ENCODE measurements at regions not wholly inside any gene's neighbourhood (a gene's known extent, or its start where the extent isn't known, plus 50 kb on each side); places are given as distances from the start of the nearest gene placed in this dataset.

DNA sequence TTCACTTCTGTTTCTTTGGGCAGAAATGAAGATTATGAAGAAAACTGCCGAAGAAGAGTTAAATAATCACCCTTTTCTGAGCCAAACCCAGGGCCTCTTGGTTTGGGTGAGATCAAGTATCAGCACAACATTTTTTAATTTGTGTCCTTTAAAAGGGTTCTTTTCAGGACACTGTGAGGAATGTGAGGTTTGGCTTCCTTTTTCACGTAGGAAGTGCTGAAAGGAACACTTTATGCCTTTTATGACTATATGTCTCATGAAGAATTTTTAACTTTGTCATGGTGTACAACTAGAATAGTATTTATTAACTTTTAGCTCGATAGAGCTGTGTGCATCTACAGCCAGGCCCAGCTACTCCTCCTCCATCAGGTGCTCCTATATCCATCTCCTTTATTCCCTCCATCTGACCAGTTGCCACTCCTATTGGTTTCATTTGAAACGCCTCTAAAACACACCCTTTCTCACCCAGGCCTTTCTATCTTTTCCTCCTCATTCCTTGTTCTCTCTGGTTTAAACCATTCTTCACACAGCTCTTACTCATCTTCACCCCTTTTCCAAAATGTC lies 103.6 kb upstream of the LRIG3 start:
- Histone ChIP-seq H3K4me1 (ENCODE audit: control insufficient read depth in 1 of 2, insufficient read depth in 2 of 2, low read length in 2 of 2) (no peaks in the 10 kb centered on the region), H3K79me2 (ENCODE audit: control insufficient read depth, insufficient read depth, low read length, poor library complexity) (no peaks in the 10 kb centered on the region), H3K36me3 (ENCODE audit: control insufficient read depth in 1 of 2, insufficient read depth in 2 of 2, low read length in 2 of 2) (no peaks in the 10 kb centered on the region), H4K12ac (ENCODE audit: low read depth, low read length) (no peak overlapping the region), H3K4me2 (ENCODE audit: low read length) (no peak overlapping the region), H3K18ac (ENCODE audit: low read length) (no peak overlapping the region), H2BK12ac (ENCODE audit: low read length) (no peak overlapping the region), H3K9ac (ENCODE audit: low read length) (no peak overlapping the region), H3K27ac (ENCODE audit: low read depth, low read length) (no peak overlapping the region), H2BK120ac (ENCODE audit: insufficient read depth, low read length, poor library complexity) (no peak overlapping the region), H3K4ac (ENCODE audit: low read depth, low read length) (no peak overlapping the region), H3K79me1 (ENCODE audit: low read length) (no peaks in the 10 kb centered on the region), H2BK5ac (ENCODE audit: low read depth, low read length, poor library complexity) (no peak overlapping the region), H2AK5ac (ENCODE audit: low read length) (no peak overlapping the region), H4K8ac (ENCODE audit: low read depth, low read length) (no peak overlapping the region), H3K9me3 (ENCODE audit: insufficient read depth, low read depth, low read length) (no peaks in the 10 kb centered on the region), H3K23ac (ENCODE audit: low read length) (no peak overlapping the region), H4K91ac (ENCODE audit: low read depth, low read length) (no peak overlapping the region), H3K27me3 (ENCODE audit: insufficient read depth, low read length) (no peaks in the 10 kb centered on the region), H3K14ac (ENCODE audit: low read length) (no peak overlapping the region), H2AFZ (ENCODE audit: insufficient read depth, low read length, poor library complexity) (no peak overlapping the region), H3K4me3 (ENCODE audit: low read depth, low read length) (no peak overlapping the region)
- DNase-seq = no peak
- WGBS (ENCODE audit: extremely low coverage, insufficient coverage, insufficient read length) = no CpG with 5 or more reads among the region's 4 CpGs

DNA sequence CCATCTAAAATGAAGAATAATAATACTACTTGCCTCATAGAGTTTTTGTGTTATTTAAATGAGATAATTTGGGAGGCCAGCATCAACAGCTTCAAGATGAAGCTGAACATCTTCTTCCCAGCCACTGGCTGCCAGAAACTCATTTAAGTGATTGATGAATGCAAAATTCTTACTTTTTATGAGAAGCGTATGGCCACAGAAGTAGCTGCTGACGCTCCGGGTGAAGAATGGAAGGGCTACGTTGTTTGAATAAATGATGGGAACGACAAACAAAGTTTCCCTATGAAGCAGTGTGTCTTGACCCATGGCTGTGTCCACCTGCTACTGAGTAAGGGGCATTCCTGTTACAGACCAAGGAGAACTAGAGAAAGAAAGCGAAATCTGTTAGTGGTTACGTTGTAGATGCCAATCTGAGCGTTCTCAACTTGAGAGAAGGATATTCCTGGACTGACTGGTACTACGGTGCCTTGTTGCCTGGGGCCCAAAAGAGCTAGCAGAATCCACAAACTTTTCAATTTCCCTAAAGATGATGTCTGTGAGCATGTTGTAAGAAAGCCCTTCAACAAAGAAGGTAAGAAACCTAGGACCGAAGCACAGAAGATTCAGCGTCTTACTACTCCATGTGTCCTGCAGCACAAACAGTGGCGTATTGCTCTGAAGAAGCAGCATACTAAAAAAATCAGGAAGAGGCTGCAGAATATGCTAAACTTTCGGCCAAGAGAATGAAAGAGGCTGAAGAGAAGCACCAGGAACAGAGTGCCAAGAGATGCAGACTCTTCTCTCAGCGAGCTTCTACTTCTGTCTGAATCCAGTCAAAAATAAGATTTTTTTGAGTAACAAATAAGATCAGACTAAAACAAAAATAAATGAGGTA lies 100.0 kb upstream of the LRIG3 start:
- no peak overlapping the region for H3K4ac ChIP-seq (ENCODE audit: low read depth, low read length)
- H2AK5ac ChIP-seq (ENCODE audit: low read length) = no peak overlapping the region
- H2BK12ac ChIP-seq (ENCODE audit: low read length) = no peak overlapping the region
- H3K14ac ChIP-seq (ENCODE audit: low read length) = no peak overlapping the region
- H4K91ac ChIP-seq (ENCODE audit: low read depth, low read length) = no peak overlapping the region
- no peak overlapping the region for H4K12ac ChIP-seq (ENCODE audit: low read depth, low read length)
- H4K8ac ChIP-seq (ENCODE audit: low read depth, low read length) = no peak overlapping the region
- H2BK120ac ChIP-seq (ENCODE audit: insufficient read depth, low read length, poor library complexity) = no peak overlapping the region
- no peak overlapping the region for H2AFZ ChIP-seq (ENCODE audit: insufficient read depth, low read length, poor library complexity)
- no peak overlapping the region for H3K9ac ChIP-seq (ENCODE audit: low read length)
- DNase-seq = no peak
- H3K4me3 ChIP-seq (ENCODE audit: low read depth, low read length) = no peak overlapping the region
- no peaks in the 10 kb centered on the region for H3K79me1 ChIP-seq (ENCODE audit: low read length)
- no peak overlapping the region for H3K27ac ChIP-seq (ENCODE audit: low read depth, low read length)
- no CpG with 5 or more reads among the region's 14 CpGs for WGBS (ENCODE audit: extremely low coverage, insufficient coverage, insufficient read length)
- no peak overlapping the region for H2BK5ac ChIP-seq (ENCODE audit: low read depth, low read length, poor library complexity)
- H3K18ac ChIP-seq (ENCODE audit: low read length) = no peak overlapping the region
- H3K9me3 ChIP-seq (ENCODE audit: insufficient read depth, low read depth, low read length) = no peaks in the 10 kb centered on the region
- no peaks in the 10 kb centered on the region for H3K4me1 ChIP-seq (ENCODE audit: control insufficient read depth in 1 of 2, insufficient read depth in 2 of 2, low read length in 2 of 2)
- no peaks in the 10 kb centered on the region for H3K27me3 ChIP-seq (ENCODE audit: insufficient read depth, low read length)
- no peaks in the 10 kb centered on the region for H3K79me2 ChIP-seq (ENCODE audit: control insufficient read depth, insufficient read depth, low read length, poor library complexity)
- H3K23ac ChIP-seq (ENCODE audit: low read length) = no peak overlapping the region
- H3K36me3 ChIP-seq (ENCODE audit: control insufficient read depth in 1 of 2, insufficient read depth in 2 of 2, low read length in 2 of 2) = no peaks in the 10 kb centered on the region
- no peak overlapping the region for H3K4me2 ChIP-seq (ENCODE audit: low read length)

DNA sequence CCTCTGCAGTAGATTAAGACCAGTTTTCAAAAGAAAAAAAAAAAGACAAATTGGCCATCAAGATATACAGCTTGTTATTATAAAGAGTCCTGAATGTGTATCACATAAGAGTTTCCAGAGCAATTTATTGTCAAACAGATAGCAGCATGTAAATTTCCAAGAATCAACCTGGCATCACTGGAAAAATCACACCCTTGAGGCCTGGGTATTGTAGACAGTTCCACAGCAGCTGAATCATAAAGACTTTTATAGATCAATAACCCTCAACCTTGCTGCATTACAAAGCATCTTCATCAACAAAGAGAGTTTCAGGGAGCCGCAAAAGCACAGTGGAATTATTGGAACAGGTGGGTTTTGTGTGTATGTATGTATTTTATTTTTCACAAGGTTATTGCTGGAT lies 94.6 kb upstream of the LRIG3 start:
- no peak overlapping the region for H3K4me3 ChIP-seq (ENCODE audit: low read depth, low read length)
- H3K4me2 ChIP-seq (ENCODE audit: low read length) = no peak overlapping the region

DNA sequence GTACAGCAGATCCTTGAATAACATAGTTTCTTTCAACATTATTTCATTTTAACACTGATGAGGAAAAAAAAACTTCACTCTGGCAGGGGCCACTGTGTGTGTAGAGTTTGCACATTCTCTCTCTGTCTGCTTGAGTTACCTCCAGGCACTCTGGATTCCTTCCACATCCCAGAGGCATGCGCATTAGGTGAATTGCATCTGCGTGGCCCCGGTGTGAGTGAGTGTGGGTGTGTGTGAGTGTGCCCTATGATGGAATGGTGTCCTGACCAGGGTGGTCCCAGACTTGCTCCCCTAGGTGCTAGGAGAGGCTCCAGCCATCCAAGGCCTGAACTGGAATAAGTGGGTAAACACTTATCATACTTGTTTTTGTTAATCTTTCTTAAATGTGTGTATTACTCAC lies 90.6 kb upstream of the LRIG3 start:
- no peak overlapping the region for H3K18ac ChIP-seq (ENCODE audit: low read length)
- no peak overlapping the region for H3K27ac ChIP-seq (ENCODE audit: low read depth, low read length)
- no peak overlapping the region for H2AFZ ChIP-seq (ENCODE audit: insufficient read depth, low read length, poor library complexity)
- H2AK5ac ChIP-seq (ENCODE audit: low read length) = no peak overlapping the region
- no peak overlapping the region for H4K8ac ChIP-seq (ENCODE audit: low read depth, low read length)
- WGBS (ENCODE audit: extremely low coverage, insufficient coverage, insufficient read length) = no CpG with 5 or more reads among the region's 3 CpGs
- no peaks in the 10 kb centered on the region for H3K36me3 ChIP-seq (ENCODE audit: control insufficient read depth in 1 of 2, insufficient read depth in 2 of 2, low read length in 2 of 2)
- no peak for DNase-seq
- H3K4me2 ChIP-seq (ENCODE audit: low read length) = no peak overlapping the region
- no peak overlapping the region for H3K14ac ChIP-seq (ENCODE audit: low read length)
- no peak overlapping the region for H3K23ac ChIP-seq (ENCODE audit: low read length)
- no peaks in the 10 kb centered on the region for H3K79me1 ChIP-seq (ENCODE audit: low read length)
- H4K12ac ChIP-seq (ENCODE audit: low read depth, low read length) = no peak overlapping the region
- no peak overlapping the region for H2BK12ac ChIP-seq (ENCODE audit: low read length)
- no peak overlapping the region for H2BK120ac ChIP-seq (ENCODE audit: insufficient read depth, low read length, poor library complexity)
- H3K79me2 ChIP-seq (ENCODE audit: control insufficient read depth, insufficient read depth, low read length, poor library complexity) = no peaks in the 10 kb centered on the region
- H3K4me3 ChIP-seq (ENCODE audit: low read depth, low read length) = no peak overlapping the region
- peaks cover 0 to 2% of the 10 kb centered on the region in 2 experiments for H3K4me1 ChIP-seq (ENCODE audit: control insufficient read depth in 1 of 2, insufficient read depth in 2 of 2, low read length in 2 of 2)
- H3K4ac ChIP-seq (ENCODE audit: low read depth, low read length) = no peak overlapping the region
- H3K27me3 ChIP-seq (ENCODE audit: insufficient read depth, low read length) = no peaks in the 10 kb centered on the region
- H3K9me3 ChIP-seq (ENCODE audit: insufficient read depth, low read depth, low read length) = no peaks in the 10 kb centered on the region
- no peak overlapping the region for H2BK5ac ChIP-seq (ENCODE audit: low read depth, low read length, poor library complexity)
- peak overlapping the region; percentile 47 for H4K91ac ChIP-seq (ENCODE audit: low read depth, low read length)
- H3K9ac ChIP-seq (ENCODE audit: low read length) = no peak overlapping the region

More for the DNA sequence above, 94.6 kb upstream of the LRIG3 start:
- Histone ChIP-seq H2AK5ac (ENCODE audit: low read length) (no peak overlapping the region), H2BK5ac (ENCODE audit: low read depth, low read length, poor library complexity) (no peak overlapping the region), H3K23ac (ENCODE audit: low read length) (no peak overlapping the region), H3K9me3 (ENCODE audit: insufficient read depth, low read depth, low read length) (no peaks in the 10 kb centered on the region), H3K14ac (ENCODE audit: low read length) (no peak overlapping the region), H3K27me3 (ENCODE audit: insufficient read depth, low read length) (no peaks in the 10 kb centered on the region), H3K4me1 (ENCODE audit: control insufficient read depth in 1 of 2, insufficient read depth in 2 of 2, low read length in 2 of 2) (peaks cover 0 to 2% of the 10 kb centered on the region in 2 experiments), H3K36me3 (ENCODE audit: control insufficient read depth in 1 of 2, insufficient read depth in 2 of 2, low read length in 2 of 2) (no peaks in the 10 kb centered on the region), H2BK120ac (ENCODE audit: insufficient read depth, low read length, poor library complexity) (no peak overlapping the region), H3K27ac (ENCODE audit: low read depth, low read length) (no peak overlapping the region), H3K79me2 (ENCODE audit: control insufficient read depth, insufficient read depth, low read length, poor library complexity) (no peaks in the 10 kb centered on the region), H4K8ac (ENCODE audit: low read depth, low read length) (no peak overlapping the region), H2BK12ac (ENCODE audit: low read length) (no peak overlapping the region), H4K12ac (ENCODE audit: low read depth, low read length) (no peak overlapping the region), H3K9ac (ENCODE audit: low read length) (no peak overlapping the region), H4K91ac (ENCODE audit: low read depth, low read length) (no peak overlapping the region), H2AFZ (ENCODE audit: insufficient read depth, low read length, poor library complexity) (no peak overlapping the region), H3K4ac (ENCODE audit: low read depth, low read length) (no peak overlapping the region), H3K79me1 (ENCODE audit: low read length) (no peaks in the 10 kb centered on the region), H3K18ac (ENCODE audit: low read length) (no peak overlapping the region)
- no peak for DNase-seq
- no CpG with 5 or more reads among the region's 1 CpG for WGBS (ENCODE audit: extremely low coverage, insufficient coverage, insufficient read length)

Data from trophoblast cell (in vitro differentiated cells and primary cell).